ENCODE measurements at regions not wholly inside any gene's neighbourhood (a gene's known extent, or its start where the extent isn't known, plus 50 kb on each side); places are given as distances from the start of the nearest gene placed in this dataset.

- TF ChIP-seq CTCF (conservative IDR thresholded peaks at IDR 0.05) (no peak), EZH2 (IDR thresholded peaks at IDR 0.05; ENCODE audit: low read depth) (no peak)
Observed at GRCh38 chr2:38486213-38487026, 109.3 kb upstream of the ATL2 start.

Data from PC-9 (cell line).